GM12891 (cell line): ENCODE measurements at regions not wholly inside any gene's neighbourhood (a gene's known extent, or its start where the extent isn't known, plus 50 kb on each side); places are given as distances from the start of the nearest gene placed in this dataset.

ENCODE experiments used
- DNase-seq: peaks from one replicate; pipeline ENCODE4 v3.0.0; 2011; ENCODE audit warnings: low spot score; ENCODE audit not compliant: insufficient read length
- FAIRE-seq: peaks from 2 replicates; lab custom pipeline; 2011; peaks lifted over from hg19 to GRCh38; lab: Jason Lieb, UNC
- PAX5 ChIP-seq: IDR thresholded peaks from 2 replicates; pipeline ENCODE4 v1.6.1; 2011; ENCODE audit warnings: low read length, moderate library complexity, mild to moderate bottlenecking; ENCODE audit not compliant: insufficient read depth, severe bottlenecking
- POLR2A ChIP-seq: IDR thresholded peaks from 2 replicates; pipeline ENCODE4 v1.6.1; 2011; ENCODE audit warnings: low read depth, low read length, control low read depth
- POLR2AphosphoS5 ChIP-seq: IDR thresholded peaks from 2 replicates; pipeline ENCODE4 v1.6.1; 2011; ENCODE audit warnings: low read depth, low read length, control low read depth
- POU2F2 ChIP-seq: IDR thresholded peaks from 2 replicates; pipeline ENCODE4 v1.6.1; 2011; ENCODE audit warnings: low read depth, mild to moderate bottlenecking, control low read depth, low read length, moderate library complexity
- SPI1 ChIP-seq: IDR thresholded peaks from 2 replicates; pipeline ENCODE4 v1.6.1; 2011; ENCODE audit warnings: low read depth, low read length, control low read depth
- TAF1 ChIP-seq: IDR thresholded peaks from 2 replicates; pipeline ENCODE4 v1.6.1; 2011; ENCODE audit warnings: low read depth, low read length, control low read depth

DNA sequence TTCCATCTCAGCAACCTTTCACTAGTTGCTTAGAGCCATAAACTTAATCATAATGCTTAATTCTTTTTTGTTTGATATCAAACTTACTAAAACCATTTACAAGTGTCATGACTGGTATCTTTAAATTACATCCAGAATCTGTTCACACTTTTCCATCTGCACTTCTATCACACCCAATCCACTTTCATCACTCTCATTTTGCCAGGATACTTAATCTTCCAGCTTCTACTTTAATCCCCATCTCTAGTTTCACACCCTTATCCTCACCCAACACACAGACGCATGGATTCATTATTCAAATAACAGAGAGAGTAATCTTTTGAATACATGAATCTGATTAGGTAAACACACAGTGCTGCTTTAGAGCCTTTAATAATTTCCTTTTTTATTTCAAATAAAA is 828.4 kb downstream of the HACE1 start:
- DNase-seq (no peak), FAIRE-seq (no peak)
- no peak for TF ChIP-seq SPI1
- no peak for TF ChIP-seq POU2F2
- TF ChIP-seq PAX5, result no peak
- TF ChIP-seq POLR2A, result no peak
- no peak for TF ChIP-seq TAF1
- TF ChIP-seq POLR2AphosphoS5, result no peak

DNA sequence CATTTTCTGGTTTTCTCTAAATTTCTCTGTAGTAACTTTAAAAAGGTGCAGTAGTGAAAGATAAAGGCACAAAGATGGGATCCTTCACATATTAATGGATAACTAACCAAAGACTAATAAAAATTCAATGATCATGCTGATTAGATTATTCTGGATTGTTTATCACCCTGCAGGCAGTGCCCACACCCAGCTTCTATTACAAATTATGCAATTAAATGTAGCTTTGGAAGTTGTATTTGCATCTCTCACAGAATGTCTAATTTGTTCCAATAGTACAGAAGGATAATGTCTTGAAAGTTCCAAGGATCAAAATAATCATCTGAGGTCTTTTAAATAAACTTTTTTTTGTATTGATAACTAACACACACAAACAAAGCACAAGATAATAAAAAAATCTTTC is 837.6 kb downstream of the HACE1 start:
- TF ChIP-seq SPI1, result no peak
- TF ChIP-seq POU2F2, result no peak
- DNase-seq (no peak), FAIRE-seq (no peak)

DNA sequence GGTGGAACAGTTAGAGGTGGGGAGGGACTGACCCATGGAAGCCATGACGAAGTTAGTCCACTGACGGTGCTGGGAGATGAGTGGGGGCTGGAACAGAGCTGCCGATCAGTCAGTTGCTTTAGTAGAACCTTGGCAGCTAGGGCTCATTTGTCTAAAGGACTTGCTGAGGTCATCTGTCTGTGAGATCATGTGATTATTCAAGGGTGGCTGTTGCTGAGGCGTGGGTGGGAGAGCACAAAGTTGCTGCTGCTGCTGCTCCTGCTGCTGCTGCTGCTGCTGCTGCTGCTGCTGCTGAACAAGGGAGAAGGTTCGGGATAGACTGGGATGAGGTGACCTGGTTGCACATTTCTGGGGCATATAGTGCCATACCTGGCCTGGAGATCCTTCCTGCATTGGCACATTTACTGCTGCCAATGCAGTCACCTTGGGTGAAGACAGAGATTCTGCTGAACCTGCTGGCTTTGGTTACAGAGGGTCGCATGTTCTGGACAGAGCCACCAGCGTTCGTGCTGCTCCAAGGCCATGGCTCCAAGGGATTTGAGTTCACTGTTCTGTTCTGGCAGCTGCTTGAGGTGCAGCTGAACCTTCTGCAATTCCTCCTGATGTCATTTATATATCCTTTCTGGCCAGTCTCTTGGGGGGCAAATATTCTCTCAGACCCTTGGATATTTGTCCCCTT is 840.5 kb downstream of the HACE1 start:
- FAIRE-seq (no peak), DNase-seq (no peak)
- no peak for TF ChIP-seq POU2F2
- no peak for TF ChIP-seq POLR2AphosphoS5
- TF ChIP-seq PAX5, result no peak
- no peak for TF ChIP-seq TAF1
- no peak for TF ChIP-seq POLR2A
- no peak for TF ChIP-seq SPI1

DNA sequence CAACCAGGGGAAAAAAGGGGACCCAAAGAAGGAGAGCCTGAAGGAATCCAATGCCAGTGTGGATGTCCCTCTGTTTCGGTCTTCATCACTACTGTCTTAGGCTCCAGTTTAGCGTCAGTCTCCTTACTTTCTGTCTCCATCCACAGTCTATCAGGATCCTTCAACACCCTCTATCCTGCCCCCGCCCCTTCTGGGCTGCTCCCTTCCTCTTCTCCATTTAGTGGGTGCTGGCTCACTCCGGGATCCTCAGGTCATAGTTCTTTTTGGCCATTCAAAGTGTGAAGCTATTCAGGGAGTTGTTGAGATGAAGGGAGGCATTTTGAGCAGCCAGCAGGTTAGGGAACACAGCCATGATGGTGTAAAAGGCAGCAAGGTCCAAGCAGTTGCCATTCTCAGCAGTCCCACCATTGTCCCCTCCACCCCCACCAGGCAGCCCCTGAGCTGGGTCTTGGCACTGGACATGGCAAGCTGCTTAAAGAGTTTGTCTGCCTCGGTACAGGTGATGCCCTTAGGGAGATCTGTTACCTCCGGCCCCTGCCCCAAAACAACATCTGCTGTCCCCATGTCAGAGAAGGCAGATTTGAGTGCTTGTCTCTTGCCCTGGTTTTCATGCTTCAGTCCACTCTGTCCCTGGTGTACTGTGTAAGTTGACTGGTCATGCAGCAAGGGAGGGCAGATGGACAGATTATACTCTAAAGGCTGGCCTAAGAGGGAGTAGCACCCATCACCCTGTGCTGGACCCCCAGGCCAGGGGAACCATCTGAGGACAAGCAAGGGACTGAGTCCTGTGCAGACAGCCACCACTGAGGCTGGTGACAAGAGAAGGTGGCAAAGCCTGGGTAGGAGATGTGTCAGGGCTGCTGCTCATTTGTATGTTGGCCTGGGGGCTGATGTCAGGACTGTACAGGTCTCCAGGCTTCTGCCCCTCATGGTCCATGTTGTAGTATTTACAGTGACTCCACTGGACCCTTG is 842.0 kb downstream of the HACE1 start:
- FAIRE-seq, result no peak
- DNase-seq, result no peak
- TF ChIP-seq POLR2A, result no peak
- no peak for TF ChIP-seq POLR2AphosphoS5
- TF ChIP-seq SPI1, result no peak
- no peak for TF ChIP-seq PAX5
- no peak for TF ChIP-seq TAF1
- no peak for TF ChIP-seq POU2F2

DNA sequence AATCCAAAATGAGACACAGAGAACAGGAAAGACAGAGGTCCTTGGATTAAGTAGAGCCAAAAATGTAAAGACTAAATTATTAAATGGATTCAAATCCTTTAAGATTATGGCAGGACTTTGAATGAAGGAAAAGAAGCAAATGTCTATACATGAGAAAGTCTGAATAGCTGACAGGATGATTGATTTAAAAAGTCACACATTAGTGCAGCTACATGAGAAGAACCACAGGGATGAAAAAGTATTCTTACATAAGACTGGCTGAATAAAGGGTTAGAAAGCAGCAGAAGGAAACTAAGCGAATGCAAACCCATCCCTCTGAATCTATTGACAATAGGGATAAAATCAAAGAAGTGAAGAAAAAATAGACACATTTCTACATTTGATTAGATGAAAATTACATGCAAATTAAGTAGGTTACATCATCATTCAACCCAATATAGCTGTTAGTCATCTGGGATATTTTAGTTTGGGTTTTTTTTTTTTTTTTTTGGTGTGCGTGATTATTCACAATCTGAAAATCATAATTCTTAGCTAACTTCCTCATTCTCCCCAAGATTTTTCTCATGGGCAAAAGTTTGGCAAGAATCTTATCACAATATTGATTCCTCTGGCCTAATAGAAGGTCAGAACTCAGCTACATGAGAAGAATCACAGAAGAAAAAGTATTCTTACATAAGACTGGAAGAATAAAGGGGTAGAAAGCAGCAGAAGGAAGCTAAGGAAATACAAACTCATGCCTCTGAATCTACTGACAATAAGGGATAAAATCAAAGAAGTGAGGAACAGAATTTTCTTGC is 845.4 kb downstream of the HACE1 start:
- TF ChIP-seq POLR2A (no peak), POLR2AphosphoS5 (no peak), SPI1 (no peak), PAX5 (no peak), POU2F2 (no peak), TAF1 (no peak)
- FAIRE-seq (no peak), DNase-seq (no peak)

DNA sequence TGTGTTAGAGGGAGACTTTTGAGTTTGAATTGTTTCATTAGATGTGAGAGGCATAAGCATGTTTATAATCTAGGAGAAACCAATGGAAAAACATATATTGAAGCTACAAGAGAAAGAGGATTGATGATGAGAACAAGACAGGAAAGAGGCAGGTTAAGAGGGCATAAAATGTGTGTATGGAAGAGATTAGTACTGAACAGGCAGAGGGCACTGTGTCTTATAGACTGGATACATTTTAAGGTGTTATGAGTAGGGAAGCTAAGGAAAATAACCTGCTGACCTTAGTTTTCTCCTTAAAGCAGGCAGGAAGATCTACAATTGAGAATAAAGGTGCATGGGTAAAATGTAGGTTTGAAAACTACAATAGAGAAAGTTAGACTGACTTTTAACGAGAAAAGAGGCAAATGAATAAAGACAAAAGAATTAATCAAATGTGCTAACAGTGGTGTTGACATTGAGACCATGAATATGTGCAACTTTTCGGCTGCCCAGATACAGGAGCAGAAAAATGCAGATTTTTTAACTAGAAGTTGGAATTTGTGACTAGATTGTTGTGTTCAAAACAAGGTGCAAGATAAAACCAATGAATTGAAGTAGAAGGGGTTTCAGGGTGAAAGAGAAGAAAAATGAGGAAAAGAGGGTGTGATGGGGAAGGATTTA is 846.3 kb downstream of the HACE1 start:
- FAIRE-seq (no peak), DNase-seq (no peak)
- TF ChIP-seq TAF1, result no peak
- TF ChIP-seq POLR2A, result no peak
- TF ChIP-seq POU2F2, result no peak
- no peak for TF ChIP-seq POLR2AphosphoS5
- TF ChIP-seq SPI1, result no peak
- no peak for TF ChIP-seq PAX5

DNA sequence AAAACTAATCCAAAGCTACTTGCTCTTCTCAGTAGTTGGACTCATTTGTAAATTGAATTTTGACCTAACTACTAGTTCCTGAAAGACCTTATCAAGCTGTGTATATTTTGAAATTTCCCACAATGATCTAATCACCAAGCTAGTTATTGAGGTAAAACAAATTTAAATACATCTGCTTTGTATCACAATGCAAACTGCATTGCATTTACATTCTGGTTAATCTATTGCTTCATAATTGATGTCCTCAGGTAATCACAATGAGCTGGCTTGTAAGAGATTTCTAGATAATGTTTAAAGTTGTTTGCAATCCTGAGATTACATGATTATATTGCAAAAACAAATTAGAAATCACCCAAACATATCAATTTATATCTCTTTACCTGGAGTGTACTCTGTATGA is 848.8 kb downstream of the HACE1 start:
- DNase-seq (no peak), FAIRE-seq (no peak)
- TF ChIP-seq POU2F2 (no peak), POLR2AphosphoS5 (no peak), TAF1 (no peak), PAX5 (no peak), SPI1 (no peak), POLR2A (no peak)

DNA sequence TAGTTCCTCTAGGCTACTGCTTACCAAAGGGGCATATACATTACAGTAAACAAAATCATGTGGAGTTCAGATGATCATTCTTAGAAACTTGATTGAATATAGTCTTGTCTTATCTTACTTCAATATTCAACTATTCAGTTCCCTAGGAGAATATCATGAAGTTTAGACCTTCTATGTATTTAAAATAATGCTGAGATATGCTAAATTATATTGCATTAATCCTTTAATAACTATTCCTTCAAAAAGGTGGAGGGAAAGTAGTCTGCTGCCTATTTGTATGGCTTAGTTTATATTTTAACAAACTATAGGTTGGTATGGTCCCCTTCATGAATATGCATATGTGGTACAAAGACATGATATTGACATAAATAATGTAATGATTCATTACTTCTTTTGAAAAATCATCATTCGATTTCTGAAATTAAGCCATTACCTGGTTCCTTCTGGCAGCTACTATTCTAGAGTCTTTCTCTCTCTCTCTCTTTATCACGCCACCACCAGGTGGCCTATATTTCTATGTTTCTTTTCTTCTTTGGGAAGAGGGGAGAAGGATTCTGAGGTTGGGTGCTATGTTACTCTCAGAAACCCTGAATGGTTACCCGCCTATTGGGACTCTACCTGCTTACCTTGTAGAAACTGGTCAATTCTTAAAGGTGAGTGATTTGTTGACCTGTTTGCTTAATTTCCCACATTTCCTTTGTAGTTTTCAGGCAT is 855.8 kb downstream of the HACE1 start:
- no peak for FAIRE-seq
- TF ChIP-seq POLR2AphosphoS5, result no peak
- no peak for TF ChIP-seq POU2F2
- no peak for TF ChIP-seq SPI1
- no peak for TF ChIP-seq PAX5
- no peak for TF ChIP-seq POLR2A
- TF ChIP-seq TAF1, result no peak
- DNase-seq, result no peak
